Chondrocyte (in vitro differentiated cells): ENCODE measurements at regions not wholly inside any gene's neighbourhood (a gene's known extent, or its start where the extent isn't known, plus 50 kb on each side); places are given as distances from the start of the nearest gene placed in this dataset.
"Not testable (repeated sequence)": the region's sequence is repeated elsewhere in the genome, so short reads cannot be mapped to it uniquely, and the experiment has no call there.

Experiments used
- DNase-seq: peaks from one replicate; pipeline ENCODE4 v3.0.0; 2021; ENCODE audit warnings: mixed read lengths, low spot score
- H3K27ac Mint-ChIP-seq: one replicate; pipeline ENCODE4 v1.8.0; 2021; ENCODE audit warnings: mild to moderate bottlenecking, moderate library complexity, mixed read lengths; ENCODE audit not compliant: unreplicated experiment
- H3K27me3 Mint-ChIP-seq: 2 replicates; pipeline ENCODE4 v1.8.0; 2021; ENCODE audit warnings: low read depth, mixed read lengths
- H3K36me3 Mint-ChIP-seq: 2 replicates; pipeline ENCODE4 v1.8.0; 2021; ENCODE audit warnings: low read depth, mixed read lengths
- H3K4me1 Mint-ChIP-seq: 2 replicates; pipeline ENCODE4 v1.8.0; 2021; ENCODE audit warnings: low read depth, mild to moderate bottlenecking, mixed read lengths
- H3K4me3 Mint-ChIP-seq: one replicate; pipeline ENCODE4 v1.8.0; 2021; ENCODE audit warnings: mild to moderate bottlenecking, moderate library complexity, mixed read lengths; ENCODE audit not compliant: unreplicated experiment
- H3K9me3 Mint-ChIP-seq: 2 replicates; pipeline ENCODE4 v1.8.0; 2021; ENCODE audit warnings: low read depth, mixed read lengths
- CTCF ChIP-seq: fragments of 200-600 bp; sonication (generic); IDR thresholded peaks from 2 replicates; pipeline ENCODE4 v1.5.0; 2021; ENCODE audit warnings: antibody characterized with exemption, mild to moderate bottlenecking, moderate library complexity

- no peak overlapping the region for H3K27ac Mint-ChIP-seq
Measured at GRCh38 chr14:26286913-26287205, 311.0 kb downstream of the NOVA1 start.

GRCh38 chr14:26286081-26286912, 311.5 kb downstream of the NOVA1 start:
- no peak overlapping the region for H3K27ac Mint-ChIP-seq
- no peak for TF ChIP-seq CTCF
- no peak overlapping the region for H3K4me3 Mint-ChIP-seq
- peaks cover 2% of the 10 kb centered on the region for H3K9me3 Mint-ChIP-seq
- H3K4me1 Mint-ChIP-seq, result peaks cover 11% of the 10 kb centered on the region
- no peaks in the 10 kb centered on the region for H3K27me3 Mint-ChIP-seq
- no peak for DNase-seq
- H3K36me3 Mint-ChIP-seq, result no peaks in the 10 kb centered on the region

More at GRCh38 chr14:26286913-26287205, 311.0 kb downstream of the NOVA1 start:
- Mint-ChIP-seq H3K27me3 (no peaks in the 10 kb centered on the region), H3K9me3 (peaks cover 2% of the 10 kb centered on the region), H3K36me3 (no peaks in the 10 kb centered on the region), H3K4me3 (no peak overlapping the region), H3K4me1 (peaks cover 6% of the 10 kb centered on the region)
- no peak for DNase-seq
- TF ChIP-seq CTCF, result no peak

- peaks cover 16% of the 10 kb centered on the region for H3K4me1 Mint-ChIP-seq
- no peak for TF ChIP-seq CTCF
- no peaks in the 10 kb centered on the region for H3K36me3 Mint-ChIP-seq
- H3K27me3 Mint-ChIP-seq, result no peaks in the 10 kb centered on the region
- DNase-seq, result no peak
- H3K4me3 Mint-ChIP-seq, result no peak overlapping the region
- no peak overlapping the region for H3K27ac Mint-ChIP-seq
- no peaks in the 10 kb centered on the region for H3K9me3 Mint-ChIP-seq
Measured at GRCh38 chr14:26282578-26282977, 315.3 kb downstream of the NOVA1 start.

GRCh38 chr14:26282011-26282410, 315.8 kb downstream of the NOVA1 start:
- Mint-ChIP-seq H3K4me1 (peaks cover 16% of the 10 kb centered on the region), H3K27ac (peak overlapping the region; percentile 68)
- DNase-seq, H3K36me3 Mint-ChIP-seq, H3K4me3 Mint-ChIP-seq, H3K9me3 Mint-ChIP-seq, H3K27me3 Mint-ChIP-seq: not testable (repeated sequence)

GRCh38 chr14:26281280-26281998, 316.4 kb downstream of the NOVA1 start:
- peaks cover 16% of the 10 kb centered on the region for H3K4me1 Mint-ChIP-seq
- no peaks in the 10 kb centered on the region for H3K36me3 Mint-ChIP-seq
- no peak for DNase-seq
- H3K27ac Mint-ChIP-seq, result no peak overlapping the region
- H3K9me3 Mint-ChIP-seq, result no peaks in the 10 kb centered on the region
- H3K4me3 Mint-ChIP-seq, result no peak overlapping the region
- no peak for TF ChIP-seq CTCF
- H3K27me3 Mint-ChIP-seq, result no peaks in the 10 kb centered on the region
